ENCODE measurements at regions not wholly inside any gene's neighbourhood (a gene's known extent, or its start where the extent isn't known, plus 50 kb on each side); places are given as distances from the start of the nearest gene placed in this dataset.

GRCh38 chr1:195466639-195467038, 1141.6 kb downstream of the KCNT2 start:
- DNase-seq (ENCODE audit: insufficient read length, low spot score) (no peak), FAIRE-seq (no peak)

GRCh38 chr1:195462646-195463045, 1145.6 kb downstream of the KCNT2 start:
- DNase-seq (ENCODE audit: insufficient read length, low spot score) (peak; percentile 3), FAIRE-seq (no peak)

- DNase-seq (ENCODE audit: insufficient read length, low spot score) (no peak), FAIRE-seq (no peak)
Observed at GRCh38 chr1:195462152-195462551, 1146.1 kb downstream of the KCNT2 start.

DNA sequence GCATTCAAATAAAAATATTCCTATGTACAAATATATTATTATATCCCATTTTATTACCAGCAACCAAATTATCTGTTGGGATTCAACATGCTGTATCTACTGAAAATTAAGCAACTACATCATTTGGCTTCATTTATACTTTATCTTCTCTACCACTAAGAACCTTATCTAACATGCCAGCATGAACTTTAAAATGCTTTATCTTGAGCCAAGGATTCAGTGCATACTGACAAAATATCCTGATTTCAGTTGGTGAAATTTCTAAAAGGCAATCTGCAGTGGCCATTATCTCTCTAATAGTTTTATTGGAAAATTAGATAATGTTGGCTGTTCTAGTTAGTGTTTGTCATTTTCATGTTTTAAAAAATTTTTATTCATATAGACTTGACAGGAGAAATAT, 1149.9 kb downstream of the KCNT2 start:
- no peak for FAIRE-seq
- no peak for DNase-seq (ENCODE audit: insufficient read length, low spot score)

GRCh38 chr1:195450794-195451193, 1157.4 kb downstream of the KCNT2 start:
- DNase-seq (ENCODE audit: insufficient read length, low spot score), result no peak
- no peak for FAIRE-seq

DNA sequence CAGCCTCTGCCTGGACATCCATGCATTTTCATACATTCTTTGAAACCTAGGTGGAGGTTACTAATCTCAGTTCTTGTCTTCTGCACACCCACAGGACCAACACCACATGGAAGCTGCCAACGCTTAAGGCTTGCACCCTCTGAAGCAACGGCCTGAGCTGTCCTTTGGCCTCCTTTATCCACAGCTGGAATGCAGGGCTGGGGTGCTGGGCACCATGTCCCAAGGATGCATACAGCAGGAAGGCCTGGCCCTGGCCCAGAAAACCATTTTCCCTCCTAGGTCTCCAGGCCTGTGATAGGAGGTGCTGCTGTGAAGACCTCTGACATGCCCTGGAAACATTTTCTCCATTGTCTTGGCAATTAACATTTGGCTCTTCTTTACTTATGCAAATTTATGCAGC, 1168.6 kb downstream of the KCNT2 start:
- FAIRE-seq, result no peak
- no peak for DNase-seq (ENCODE audit: insufficient read length, low spot score)

DNA sequence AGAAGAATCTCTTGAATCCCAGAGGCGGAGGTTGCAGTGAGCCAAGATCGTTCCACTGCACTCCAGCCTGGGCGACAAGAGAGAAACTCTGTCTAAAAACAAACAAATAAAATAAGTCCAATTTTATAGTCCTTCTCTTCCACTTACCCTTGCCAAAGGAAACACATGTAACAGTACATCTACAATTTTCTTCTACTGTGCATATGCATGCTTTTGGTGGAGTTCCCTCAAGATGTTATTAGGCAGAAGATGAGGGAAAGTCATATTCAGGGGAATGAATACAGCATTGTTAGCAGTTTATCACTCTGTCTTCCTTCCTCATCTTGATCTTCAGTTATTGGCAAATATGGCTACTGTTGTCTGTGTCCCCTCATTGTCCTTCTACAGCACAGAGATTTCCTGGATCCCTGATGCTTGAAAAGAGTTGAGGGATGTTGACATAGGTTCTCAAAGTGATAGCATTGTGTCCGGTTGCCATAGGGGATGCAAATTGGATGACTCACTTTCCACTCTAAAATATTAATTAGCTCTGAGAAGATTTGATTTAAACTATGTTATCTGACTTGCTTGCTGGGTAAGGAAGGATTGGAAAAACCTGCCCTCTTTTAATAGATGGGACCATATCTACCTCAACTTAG, 1173.6 kb downstream of the KCNT2 start:
- DNase-seq (ENCODE audit: insufficient read length, low spot score) (no peak), FAIRE-seq (no peak)

- no peak for DNase-seq (ENCODE audit: insufficient read length, low spot score)
Observed at GRCh38 chr1:195430826-195431225, 1177.4 kb downstream of the KCNT2 start.

DNA sequence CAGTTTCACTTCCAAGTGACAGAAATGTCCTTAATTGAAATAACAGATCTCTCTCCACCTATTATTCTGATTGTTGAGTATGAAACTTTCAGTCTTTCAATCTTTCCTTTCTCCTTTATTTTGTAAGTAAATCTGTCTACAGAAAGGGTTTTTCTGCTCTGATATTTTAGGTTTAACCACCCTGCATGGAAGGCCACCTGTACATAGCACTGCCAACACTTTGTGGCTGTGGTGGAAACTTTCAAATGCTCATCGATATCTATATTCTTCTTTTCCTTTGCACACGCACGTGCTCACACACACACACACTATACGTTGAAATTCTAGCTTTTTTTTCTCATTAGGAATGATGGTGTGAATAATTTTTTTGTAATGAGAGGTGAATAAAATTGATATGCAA, 1179.3 kb downstream of the KCNT2 start:
- no peak for DNase-seq (ENCODE audit: insufficient read length, low spot score)
- FAIRE-seq, result no peak

More at GRCh38 chr1:195430826-195431225, 1177.4 kb downstream of the KCNT2 start:
- no peak for FAIRE-seq

- DNase-seq (ENCODE audit: insufficient read length, low spot score), result no peak
- FAIRE-seq, result no peak
Observed at GRCh38 chr1:195415584-195415983, 1192.7 kb downstream of the KCNT2 start.

GRCh38 chr1:195394567-195394966, 1213.7 kb downstream of the KCNT2 start:
- no peak for FAIRE-seq
- no peak for DNase-seq (ENCODE audit: insufficient read length, low spot score)

DNA sequence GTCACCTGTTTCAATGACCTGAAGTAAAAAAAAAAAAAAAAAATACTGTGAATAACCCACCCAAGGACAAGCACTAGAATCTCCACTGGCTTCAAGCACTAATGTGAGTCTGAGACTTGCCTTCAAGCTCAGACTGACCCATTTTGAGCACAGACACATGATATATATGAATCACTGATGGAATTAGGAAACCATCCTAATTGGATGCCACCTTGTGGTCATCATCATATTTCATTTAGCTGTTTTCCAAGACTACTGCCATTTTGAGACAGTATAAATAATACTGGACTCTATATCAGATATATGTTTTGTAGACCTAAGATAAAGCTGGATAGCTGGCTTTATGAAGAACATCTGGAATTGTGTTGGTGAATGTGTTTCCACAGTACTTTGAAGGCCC, 1232.0 kb downstream of the KCNT2 start:
- no peak for DNase-seq (ENCODE audit: insufficient read length, low spot score)
- no peak for FAIRE-seq

- DNase-seq (ENCODE audit: insufficient read length, low spot score) (no peak), FAIRE-seq (no peak)
Observed at GRCh38 chr1:195373856-195374255, 1234.4 kb downstream of the KCNT2 start.

DNA sequence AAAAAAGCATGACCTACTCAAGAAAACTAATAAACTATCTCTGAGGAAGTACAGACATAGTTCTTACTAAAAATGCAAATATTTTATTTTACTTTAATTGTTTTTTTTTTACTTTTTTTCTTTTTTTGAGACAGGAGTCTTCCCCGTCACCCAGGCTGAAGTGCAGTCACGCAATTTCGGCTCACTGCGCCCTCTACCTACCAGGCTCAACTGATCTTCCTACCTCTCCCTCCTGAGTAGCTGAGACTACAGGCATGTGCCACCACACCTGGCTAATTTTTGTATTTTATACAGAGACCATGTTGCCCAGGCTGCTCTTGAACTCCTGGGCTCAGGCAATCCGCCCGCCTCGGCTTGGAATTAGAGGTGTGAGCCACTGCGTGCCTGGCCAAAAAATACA, 1263.1 kb downstream of the KCNT2 start:
- DNase-seq (ENCODE audit: insufficient read length, low spot score), result no peak
- FAIRE-seq, result no peak

DNA sequence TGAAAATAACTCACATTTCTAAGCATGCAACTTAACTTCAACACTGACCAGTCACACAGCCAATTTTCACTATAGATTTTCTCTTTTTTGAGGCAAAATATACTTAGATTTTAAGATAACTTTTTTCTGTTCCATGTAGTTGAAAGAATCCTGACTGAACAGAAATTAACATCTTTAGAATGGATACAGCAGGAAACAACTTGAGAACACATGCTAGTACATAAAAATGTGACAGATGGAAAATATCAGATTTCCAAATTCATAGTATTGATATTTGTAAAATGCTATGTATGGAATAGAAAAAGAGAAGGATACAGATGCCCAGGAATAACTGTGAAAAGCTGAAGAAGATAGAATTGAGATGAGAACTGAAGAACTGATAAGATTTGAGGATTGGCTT, 1270.6 kb downstream of the KCNT2 start:
- FAIRE-seq (no peak), DNase-seq (ENCODE audit: insufficient read length, low spot score) (no peak)

GRCh38 chr1:195336812-195337211, 1271.4 kb downstream of the KCNT2 start:
- DNase-seq (ENCODE audit: insufficient read length, low spot score), result no peak
- FAIRE-seq, result no peak

DNA sequence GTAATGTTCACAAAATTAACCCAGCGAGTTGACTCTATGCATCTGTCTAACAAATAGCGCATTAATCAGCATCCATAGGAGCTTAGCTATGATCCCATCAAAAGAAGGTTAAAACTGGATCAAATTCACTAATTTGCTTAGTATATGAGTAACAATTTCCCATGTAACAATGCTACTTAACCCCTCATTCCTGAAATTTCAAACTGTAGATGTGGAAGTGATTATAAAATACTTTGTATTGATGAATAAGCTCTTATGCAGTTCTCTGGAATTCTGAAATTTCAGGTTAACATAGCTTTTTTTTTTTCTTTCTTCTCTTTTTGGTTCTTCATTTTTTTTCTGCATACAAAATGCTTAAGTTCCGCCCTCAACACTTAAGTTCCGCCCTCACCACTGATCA, 1272.7 kb downstream of the KCNT2 start:
- DNase-seq (ENCODE audit: insufficient read length, low spot score), result no peak
- no peak for FAIRE-seq

DNA sequence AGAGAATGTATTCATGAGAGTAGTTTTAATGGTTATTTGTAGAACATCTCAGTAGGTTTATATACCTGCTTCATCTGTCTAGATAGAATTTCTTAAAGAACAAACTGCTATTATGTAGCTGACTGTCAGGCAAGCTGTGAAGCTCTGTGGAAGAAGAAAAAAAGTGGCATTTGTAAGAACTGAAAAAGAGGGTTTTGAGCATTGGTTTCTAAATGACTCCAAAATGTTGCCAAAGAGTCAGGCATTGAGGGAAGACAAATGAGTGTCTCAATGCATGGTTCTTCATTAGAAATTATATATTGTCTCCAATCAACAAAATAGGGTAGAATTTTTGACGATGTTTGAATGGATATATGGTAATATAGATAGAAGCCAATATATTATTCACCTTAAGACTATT, 1276.1 kb downstream of the KCNT2 start:
- FAIRE-seq, result no peak
- DNase-seq (ENCODE audit: insufficient read length, low spot score), result no peak

GRCh38 chr1:195328681-195329080, 1279.6 kb downstream of the KCNT2 start:
- FAIRE-seq (no peak), DNase-seq (ENCODE audit: insufficient read length, low spot score) (no peak)

- no peak for FAIRE-seq
- no peak for DNase-seq (ENCODE audit: insufficient read length, low spot score)
Observed at GRCh38 chr1:195328102-195328501, 1280.1 kb downstream of the KCNT2 start.

GRCh38 chr1:195327361-195327760, 1280.9 kb downstream of the KCNT2 start:
- DNase-seq (ENCODE audit: insufficient read length, low spot score), result no peak
- FAIRE-seq, result no peak

- DNase-seq (ENCODE audit: insufficient read length, low spot score) (no peak), FAIRE-seq (no peak)
Observed at GRCh38 chr1:195326325-195326724, 1281.9 kb downstream of the KCNT2 start.

GRCh38 chr1:195325181-195325580, 1283.1 kb downstream of the KCNT2 start:
- DNase-seq (ENCODE audit: insufficient read length, low spot score) (no peak), FAIRE-seq (no peak)

Data from HTR-8/SVneo (cell line).